NCI-H2081 (cell line): ENCODE measurements at regions not wholly inside any gene's neighbourhood (a gene's known extent, or its start where the extent isn't known, plus 50 kb on each side); places are given as distances from the start of the nearest gene placed in this dataset.
"Not testable (repeated sequence)": the region's sequence is repeated elsewhere in the genome, so short reads cannot be mapped to it uniquely, and the experiment has no call there.

ENCODE experiments used
- DNase-seq, 2 experiments: peaks; one replicate each; lab custom pipeline; 2025; lab: John Stamatoyannopoulos, UW

- no peak for DNase-seq
These were observed 322.4 kb downstream of the TMEM167A start for GRCh38 chr5:82754759-82755158.

- DNase-seq = no peak
These were observed 323.0 kb downstream of the TMEM167A start for GRCh38 chr5:82754036-82754746.

GRCh38 chr5:82753374-82753773, 323.8 kb downstream of the TMEM167A start:
- DNase-seq = no peak

- no peak for DNase-seq
These were observed 327.8 kb downstream of the TMEM167A start for GRCh38 chr5:82749461-82749820.

DNA sequence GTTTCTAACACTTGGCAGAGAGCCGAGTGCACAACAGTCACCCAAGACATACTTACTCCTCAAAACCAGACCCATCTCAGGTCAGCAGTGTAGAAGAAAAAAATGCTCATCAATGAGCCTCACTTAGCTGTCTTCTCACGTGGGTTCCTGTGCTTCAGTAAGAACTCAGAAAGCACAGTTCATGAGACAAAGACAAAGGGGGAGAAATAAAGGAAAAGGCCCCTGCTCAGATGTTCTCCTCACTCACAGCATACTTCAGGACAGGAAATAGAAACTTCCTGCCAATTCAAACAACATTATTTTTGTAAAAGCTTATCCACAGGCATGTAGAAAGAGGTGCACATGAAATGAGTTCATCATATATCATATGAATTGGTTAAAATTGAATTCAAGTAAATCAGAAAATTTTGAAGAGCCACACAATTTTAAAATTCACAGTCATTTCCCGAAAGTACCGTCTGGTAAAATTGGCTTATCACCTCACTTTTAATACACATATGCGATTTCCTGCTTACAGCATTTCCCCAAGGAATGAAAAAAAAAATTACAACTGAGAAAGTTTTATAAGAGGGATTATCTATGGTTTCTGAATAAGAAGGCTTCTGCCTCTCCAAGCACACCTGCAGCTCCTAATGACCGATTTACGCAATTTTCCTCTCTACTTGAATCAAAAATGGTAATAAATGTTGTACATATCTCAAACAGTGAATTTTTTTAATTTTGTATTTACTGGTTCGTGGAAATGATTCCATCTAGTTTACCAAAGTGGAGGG, 328.3 kb downstream of the TMEM167A start:
- DNase-seq = no peak

DNA sequence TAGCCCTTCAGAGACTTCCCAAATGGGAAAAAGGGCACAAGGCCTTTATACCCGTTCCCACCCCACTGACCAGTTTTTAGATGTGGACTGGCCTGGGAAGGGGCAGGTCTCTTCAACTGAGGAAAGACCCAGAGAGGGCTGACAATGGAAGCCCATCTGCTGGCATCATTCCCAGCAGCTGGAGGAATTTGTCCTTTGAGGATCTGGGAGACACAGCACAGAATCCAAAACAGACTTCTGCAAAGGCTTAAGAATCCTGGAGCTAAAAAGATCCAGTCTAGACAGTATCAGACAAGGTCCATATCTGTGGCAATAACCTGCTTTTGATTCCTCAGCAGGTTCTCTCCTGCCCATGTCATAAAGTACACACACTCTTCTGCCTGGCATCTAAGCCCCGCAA, 329.2 kb downstream of the TMEM167A start:
- no peak for DNase-seq

GRCh38 chr5:82745016-82745415, 332.2 kb downstream of the TMEM167A start:
- no peak for DNase-seq

DNA sequence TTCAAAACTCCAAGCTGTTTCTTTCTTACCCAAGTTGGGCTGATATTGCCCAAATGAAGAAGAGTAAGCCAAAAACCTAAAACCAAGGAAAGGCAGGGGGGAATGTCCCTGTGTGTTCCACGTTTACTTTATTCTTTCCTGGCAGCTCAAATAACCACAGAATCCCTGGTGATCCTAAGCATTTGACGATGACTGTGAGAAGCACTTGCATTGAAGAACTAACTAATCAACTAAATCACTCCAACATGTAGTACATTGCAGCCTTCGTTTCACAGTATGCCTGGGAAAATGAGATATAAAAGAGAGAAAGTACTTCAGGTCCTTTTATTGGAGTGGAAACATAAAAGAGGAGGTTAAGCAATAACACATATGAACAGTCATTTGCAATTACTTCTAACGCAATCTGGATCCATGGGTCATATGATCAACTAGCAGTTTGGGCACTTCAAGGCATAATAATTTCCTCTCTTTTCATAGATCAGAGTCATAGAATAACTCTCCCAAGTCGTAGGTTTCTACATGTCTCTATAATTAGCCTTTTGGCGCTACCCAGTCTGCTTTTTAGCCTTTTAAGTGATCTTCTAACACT, 338.4 kb downstream of the TMEM167A start:
- DNase-seq = no peak

- DNase-seq = no peak
These were observed 341.9 kb downstream of the TMEM167A start for GRCh38 chr5:82735160-82735789.

GRCh38 chr5:82734347-82734746, 342.8 kb downstream of the TMEM167A start:
- no peak for DNase-seq

- no peak for DNase-seq
These were observed 346.3 kb downstream of the TMEM167A start for GRCh38 chr5:82730913-82731312.

- DNase-seq = no peak
These were observed 348.1 kb downstream of the TMEM167A start for GRCh38 chr5:82728926-82729702.

- DNase-seq = no peak
These were observed 354.0 kb downstream of the TMEM167A start for GRCh38 chr5:82723168-82723567.

- DNase-seq = no peak
These were observed 356.1 kb downstream of the TMEM167A start for GRCh38 chr5:82721087-82721410.

GRCh38 chr5:82720213-82721086, 356.7 kb downstream of the TMEM167A start:
- DNase-seq = no peak

- no peak for DNase-seq
These were observed 357.8 kb downstream of the TMEM167A start for GRCh38 chr5:82719368-82719767.

DNA sequence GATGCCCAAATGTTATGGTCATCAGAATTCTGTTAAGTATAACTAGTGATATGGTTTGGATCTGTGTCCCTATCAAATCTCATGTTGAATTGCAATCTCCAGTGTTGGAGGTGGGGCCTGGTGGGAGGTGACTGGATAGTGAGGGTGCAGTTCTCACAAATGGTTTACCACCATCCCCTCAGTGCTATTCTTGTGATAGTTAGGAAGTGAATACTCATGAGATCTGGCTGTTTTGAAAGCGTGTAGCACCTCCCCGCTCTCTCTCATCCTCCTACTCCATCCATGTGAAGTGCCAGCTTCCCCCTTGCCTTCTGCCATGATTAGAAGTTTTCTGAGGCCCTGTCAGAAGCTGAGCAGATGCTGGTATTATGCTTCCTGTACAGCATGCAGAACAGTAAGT, 359.5 kb downstream of the TMEM167A start:
- no peak for DNase-seq

DNA sequence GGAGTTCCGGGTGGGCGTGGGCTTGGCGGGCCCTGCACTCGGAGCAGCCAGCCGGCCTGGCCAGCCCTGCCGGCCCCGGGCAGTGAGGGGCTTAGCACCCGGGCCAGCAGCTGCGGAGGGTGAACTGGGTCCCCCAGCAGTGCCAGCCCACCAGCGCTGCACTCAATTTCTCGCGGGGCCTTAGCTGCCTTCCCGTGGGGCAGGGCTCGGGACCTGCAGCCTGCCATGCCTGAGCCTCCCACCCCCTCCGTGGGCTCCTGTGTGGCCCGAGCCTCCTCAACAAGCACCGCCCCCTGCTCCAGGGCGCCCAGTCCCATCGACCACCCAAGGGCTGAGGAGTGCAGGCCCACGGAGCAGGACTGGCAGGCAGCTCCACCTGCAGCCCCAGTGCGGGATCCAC, 362.5 kb downstream of the TMEM167A start:
- DNase-seq = not testable (repeated sequence)

GRCh38 chr5:82713811-82714210, 363.4 kb downstream of the TMEM167A start:
- DNase-seq = no peak

- DNase-seq = no peak
These were observed 369.5 kb downstream of the TMEM167A start for GRCh38 chr5:82707741-82708140.

GRCh38 chr5:82704381-82704780, 372.8 kb downstream of the TMEM167A start:
- DNase-seq = no peak
